Panc1 (cell line): ENCODE measurements at regions not wholly inside any gene's neighbourhood (a gene's known extent, or its start where the extent isn't known, plus 50 kb on each side); places are given as distances from the start of the nearest gene placed in this dataset.

Experiments
- ATAC-seq: fragments of 200-7000 bp; cut with Tn5 transposase; 2 replicates; pipeline ENCODE4 v1.9.1; 2020; ENCODE audit warnings: mild to moderate bottlenecking, moderate library complexity
- BruUV-seq: library from RNA; stranded (reverse); fragments of 400-500 nt; replicated peaks from 2 replicates; lab custom pipeline; 2021; lab: Mats Ljungman, UMichigan
- CTCF ChIA-PET: fragments of 300-600 bp; sonication (Branson Sonifier 250); formaldehyde crosslinking; loops from one replicate; lab custom pipeline; 2022; ENCODE audit warnings: antibody characterized with exemption; lab: Charles Lee
- POLR2A ChIA-PET: fragments of 300-600 bp; sonication (Branson Sonifier 250); formaldehyde crosslinking; loops from one replicate; lab custom pipeline; 2022; ENCODE audit warnings: antibody characterized with exemption; lab: Charles Lee
- DNase-seq: peaks from one replicate; pipeline ENCODE4 v3.0.0-alpha.2; 2010; ENCODE audit warnings: low read depth, low spot score
- H3K27ac ChIP-seq: 2 replicates; pipeline ENCODE4 v1.5.1; 2011; ENCODE audit warnings: mild to moderate bottlenecking, low read length, inconsistent platforms
- H3K27me3 ChIP-seq: fragments of 200-500 bp; sonication (Bioruptor generic); 2 replicates; pipeline ENCODE4 v1.6.0; 2014; ENCODE audit warnings: low read length, inconsistent platforms; ENCODE audit not compliant: control insufficient read depth, insufficient read depth
- H3K36me3 ChIP-seq: fragments of 200-500 bp; sonication (Bioruptor generic); 2 replicates; pipeline ENCODE4 v1.5.1; 2014; ENCODE audit warnings: inconsistent platforms, mild to moderate bottlenecking, low read length, moderate library complexity; ENCODE audit not compliant: control insufficient read depth, insufficient read depth
- H3K4me1 ChIP-seq: 2 replicates; pipeline ENCODE4 v1.5.1; 2011; ENCODE audit warnings: inconsistent platforms, mild to moderate bottlenecking, low read length, moderate library complexity; ENCODE audit not compliant: control insufficient read depth, insufficient read depth
- H3K4me3 ChIP-seq, 2 experiments: 2 replicates each; pipeline ENCODE4 v1.5.1; 2011 to 2012; ENCODE audit warnings: low read depth in 2 of 2, low read length in 2 of 2, mild to moderate bottlenecking in 2 of 2, inconsistent platforms in 1 of 2, moderate library complexity in 1 of 2
- H3K9me3 ChIP-seq: fragments of 200-500 bp; sonication (Bioruptor generic); 2 replicates; pipeline ENCODE4 v1.5.1; 2014; ENCODE audit warnings: low read depth, mild to moderate bottlenecking, inconsistent platforms, low read length, moderate library complexity; ENCODE audit not compliant: control insufficient read depth, insufficient read depth
- CTCF ChIP-seq: fragments of 450-650 bp; IDR thresholded peaks from 2 replicates; pipeline ENCODE4 v1.5.1; 2017; ENCODE audit warnings: mild to moderate bottlenecking
- POLR2AphosphoS5 ChIP-seq: IDR thresholded peaks from 2 replicates; pipeline ENCODE4 v1.6.1; 2012; ENCODE audit warnings: mild to moderate bottlenecking, low read depth, low read length, moderate library complexity
- REST ChIP-seq, 2 experiments: IDR thresholded peaks; 2 replicates each; pipeline ENCODE4 v1.6.1; 2011 to 2012; ENCODE audit warnings: low read depth in 2 of 2, control low read depth in 1 of 2, low read length in 1 of 2, mild to moderate bottlenecking in 1 of 2, moderate library complexity in 1 of 2; ENCODE audit not compliant: insufficient read depth in 1 of 2
- SIN3A ChIP-seq: IDR thresholded peaks from 2 replicates; pipeline ENCODE4 v1.6.1; 2012; ENCODE audit warnings: low read depth, mild to moderate bottlenecking, low read length, moderate library complexity, borderline replicate concordance; ENCODE audit not compliant: insufficient read depth
- TCF7L2 ChIP-seq: IDR thresholded peaks from 2 replicates; pipeline ENCODE4 v1.6.1; 2011; ENCODE audit warnings: mild to moderate bottlenecking, low read depth, low read length, inconsistent platforms
- in situ Hi-C: cut with HindIII; loops from 2 replicates; pipeline ENCODE4 v1.10.0; 2016; ENCODE audit warnings: low sequenced_read_pairs, low pct_unique_long_range_greater_than_20kb
- intact Hi-C: fragments of 100-400 bp; cut with micrococcal nuclease; formaldehyde crosslinking; loops from one replicate; pipeline ENCODE4 v1.10.0; 2022; ENCODE audit not compliant: unreplicated experiment

- Histone ChIP-seq H3K4me1 (peaks cover 8% of the 10 kb centered on the region), H3K27ac (no peak overlapping the region), H3K36me3 (no peaks in the 10 kb centered on the region), H3K27me3 (no peaks in the 10 kb centered on the region), H3K4me3 (no peak overlapping the region), H3K9me3 (no peaks in the 10 kb centered on the region)
- intact Hi-C loops: no loop called here
- POLR2A ChIA-PET: interaction anchor here (0.5 kb wide), 1 partner anchor 128 kb away, joined by 3 read pairs; no protein-coding TSS in a partner anchor
- ATAC-seq (no peak), DNase-seq (no peak)
- CTCF ChIA-PET: no interaction called here
- in situ Hi-C loops: no loop called here
- no TSS peak for BruUV-seq
- no peak for TF ChIP-seq SIN3A
Measured at GRCh38 chr2:120565929-120566328, 169.7 kb upstream of the GLI2 start.

DNA sequence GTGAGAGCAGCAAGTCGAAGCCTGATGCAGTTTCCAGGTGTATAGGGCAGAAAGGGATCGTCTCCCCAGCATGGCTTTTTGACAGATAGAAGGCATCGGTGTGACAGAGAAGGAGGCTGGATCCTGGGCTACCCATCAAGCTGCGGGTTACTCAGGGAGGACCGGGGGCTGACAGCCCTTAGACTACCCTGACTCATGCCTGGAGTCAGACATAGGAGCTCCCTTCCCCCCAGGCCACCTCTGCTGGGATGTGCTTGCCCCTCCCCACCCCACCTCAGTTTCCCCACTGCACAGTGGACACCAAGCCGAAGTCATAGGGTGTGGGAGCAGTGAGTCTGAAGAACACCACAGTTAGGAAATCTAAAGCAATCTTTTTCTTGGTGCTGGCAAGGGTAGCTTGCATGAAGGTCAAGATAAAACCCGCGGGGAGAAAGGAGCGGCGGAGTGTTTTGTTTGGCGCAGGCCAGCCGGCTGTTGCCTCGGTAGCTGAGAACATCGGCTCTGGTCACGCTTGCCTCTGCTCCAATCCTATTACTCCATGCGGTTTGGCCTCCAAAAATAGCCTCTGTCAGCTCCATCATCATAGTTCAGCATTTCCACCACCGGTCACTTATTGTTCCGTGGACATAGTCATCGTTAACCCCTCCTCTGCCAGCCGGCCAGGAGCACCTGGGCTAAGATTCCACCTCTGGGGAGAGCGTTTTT lies 169.2 kb upstream of the GLI2 start:
- in situ Hi-C loops (no loop called here), intact Hi-C loops (no loop called here)
- CTCF ChIA-PET: no interaction called here
- TF ChIP-seq REST (IDR thresholded peaks at IDR 0.05; ENCODE audit: insufficient read depth in 1 of 2, low read depth in 2 of 2, low read length in 1 of 2) (no peak), POLR2AphosphoS5 (no peak), SIN3A (no peak), CTCF (no peak), TCF7L2 (no peak)
- no peaks in the 10 kb centered on the region for H3K27me3 ChIP-seq
- no peak overlapping the region for H3K27ac ChIP-seq
- H3K36me3 ChIP-seq: no peaks in the 10 kb centered on the region
- H3K9me3 ChIP-seq: no peaks in the 10 kb centered on the region
- ATAC-seq: no peak
- H3K4me1 ChIP-seq: peaks cover 8% of the 10 kb centered on the region
- H3K4me3 ChIP-seq: no peak overlapping the region
- no peak for DNase-seq
- POLR2A ChIA-PET: interaction anchor here (0.5 kb wide), 1 partner anchor 127 kb away, joined by 3 read pairs; no protein-coding TSS in a partner anchor
- BruUV-seq: no TSS peak

GRCh38 chr2:120567128-120567527 lies 168.5 kb upstream of the GLI2 start:
- Histone ChIP-seq H3K36me3 (no peaks in the 10 kb centered on the region), H3K9me3 (no peaks in the 10 kb centered on the region), H3K4me3 (no peak overlapping the region), H3K4me1 (peaks cover 8% of the 10 kb centered on the region), H3K27me3 (no peaks in the 10 kb centered on the region), H3K27ac (no peak overlapping the region)
- no peak for TF ChIP-seq SIN3A
- no peak for TF ChIP-seq REST (IDR thresholded peaks at IDR 0.05; ENCODE audit: insufficient read depth in 1 of 2, low read depth in 2 of 2, low read length in 1 of 2)
- TF ChIP-seq TCF7L2: no peak
- TF ChIP-seq CTCF: no peak
- no peak for TF ChIP-seq POLR2AphosphoS5
- intact Hi-C loops (no loop called here), in situ Hi-C loops (no loop called here)
- POLR2A ChIA-PET: no interaction called here
- DNase-seq (no peak), ATAC-seq (no peak)
- CTCF ChIA-PET: no interaction called here
- BruUV-seq: no TSS peak
